Left lung (tissue), 4 donors: ENCODE measurements at regions not wholly inside any gene's neighbourhood (a gene's known extent, or its start where the extent isn't known, plus 50 kb on each side); places are given as distances from the start of the nearest gene placed in this dataset.

Experiments used
- ATAC-seq: fragments of 200-7000 bp; cut with Tn5 transposase; one replicate; pipeline ENCODE4 v1.9.1; 2020; ENCODE audit warnings: moderate library complexity
- DNase-seq, 4 donors: peaks; one replicate each; pipeline ENCODE4 v3.0.0-alpha.2; 2013 to 2020
- H3K27ac ChIP-seq, 2 donors: fragments of 200-600 bp; sonication (generic) in 1 of 2; one replicate each; pipeline versions ENCODE4 v1.5.0 to v1.8.0; 2020 to 2021
- H3K27me3 ChIP-seq, 2 donors: fragments of 200-600 bp; sonication (generic) in 1 of 2; one replicate each; pipeline versions ENCODE4 v1.5.0 to v1.8.0; 2020 to 2021
- H3K36me3 ChIP-seq, 2 donors: fragments of 200-600 bp; sonication (generic) in 1 of 2; one replicate each; pipeline versions ENCODE4 v1.5.0 to v1.8.0; 2020 to 2021
- H3K4me1 ChIP-seq, 2 donors: fragments of 200-600 bp; one replicate each; pipeline ENCODE4 v1.8.0; 2021
- H3K4me3 ChIP-seq, 2 donors: fragments of 200-600 bp; sonication (generic) in 1 of 2; one replicate each; pipeline versions ENCODE4 v1.5.0 to v1.8.0; 2020 to 2021; ENCODE audit warnings: mild to moderate bottlenecking in 1 of 2
- H3K9me3 ChIP-seq, 2 donors: fragments of 200-600 bp; sonication (generic) in 1 of 2; one replicate each; pipeline versions ENCODE4 v1.5.0 to v1.8.0; 2020 to 2021
- intact Hi-C, 2 donors: fragments of 100-400 bp; cut with DNase I; formaldehyde crosslinking; loops; one replicate each; pipeline versions ENCODE4 v1.11.2 to v1.14.2; 2022
- TF ChIP-seq, protein P1 (sequence below), 2 donors: fragments of 200-600 bp; sonication (generic) in 1 of 2; IDR thresholded peaks; one replicate each; pipeline versions ENCODE4 v1.5.0 to v1.8.0; 2021; ENCODE audit warnings: antibody characterized with exemption in 2 of 2
- donor health status: DM: no; HTN: yes; CAD: no.
- donor health status: DM: no; HTN: no; CAD: no.

DNA sequence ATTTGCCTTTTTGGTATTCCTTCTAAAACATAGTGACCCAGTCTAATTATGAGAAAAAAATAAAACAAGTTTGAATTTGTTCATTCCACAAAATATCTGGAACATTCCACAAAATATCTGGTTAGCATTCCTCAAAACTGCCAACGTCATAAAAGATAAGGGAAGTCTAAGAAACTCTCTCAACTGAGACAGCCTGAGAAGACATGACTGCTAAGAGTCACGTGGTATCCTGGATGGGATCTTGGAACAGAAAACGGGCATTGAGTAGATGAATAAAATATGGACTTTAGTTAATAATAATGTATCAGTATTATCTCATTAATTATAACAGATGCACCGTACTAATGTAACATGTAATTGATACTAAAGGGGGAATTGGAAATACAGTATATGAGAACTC lies 280.9 kb downstream of the ARAP2 start:
- Histone ChIP-seq H3K9me3 (no peaks in the 10 kb centered on the region), H3K4me1 (no peaks in the 10 kb centered on the region), H3K27ac (no peak overlapping the region), H3K27me3 (no peaks in the 10 kb centered on the region), H3K4me3 (no peak overlapping the region), H3K36me3 (no peaks in the 10 kb centered on the region)
- no peak for ATAC-seq
- TF ChIP-seq, protein P1, sequence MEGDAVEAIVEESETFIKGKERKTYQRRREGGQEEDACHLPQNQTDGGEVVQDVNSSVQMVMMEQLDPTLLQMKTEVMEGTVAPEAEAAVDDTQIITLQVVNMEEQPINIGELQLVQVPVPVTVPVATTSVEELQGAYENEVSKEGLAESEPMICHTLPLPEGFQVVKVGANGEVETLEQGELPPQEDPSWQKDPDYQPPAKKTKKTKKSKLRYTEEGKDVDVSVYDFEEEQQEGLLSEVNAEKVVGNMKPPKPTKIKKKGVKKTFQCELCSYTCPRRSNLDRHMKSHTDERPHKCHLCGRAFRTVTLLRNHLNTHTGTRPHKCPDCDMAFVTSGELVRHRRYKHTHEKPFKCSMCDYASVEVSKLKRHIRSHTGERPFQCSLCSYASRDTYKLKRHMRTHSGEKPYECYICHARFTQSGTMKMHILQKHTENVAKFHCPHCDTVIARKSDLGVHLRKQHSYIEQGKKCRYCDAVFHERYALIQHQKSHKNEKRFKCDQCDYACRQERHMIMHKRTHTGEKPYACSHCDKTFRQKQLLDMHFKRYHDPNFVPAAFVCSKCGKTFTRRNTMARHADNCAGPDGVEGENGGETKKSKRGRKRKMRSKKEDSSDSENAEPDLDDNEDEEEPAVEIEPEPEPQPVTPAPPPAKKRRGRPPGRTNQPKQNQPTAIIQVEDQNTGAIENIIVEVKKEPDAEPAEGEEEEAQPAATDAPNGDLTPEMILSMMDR (IDR thresholded peaks at IDR 0.05), result no peak
- DNase-seq, result no peak
- intact Hi-C loops, result no loop called here

DNA sequence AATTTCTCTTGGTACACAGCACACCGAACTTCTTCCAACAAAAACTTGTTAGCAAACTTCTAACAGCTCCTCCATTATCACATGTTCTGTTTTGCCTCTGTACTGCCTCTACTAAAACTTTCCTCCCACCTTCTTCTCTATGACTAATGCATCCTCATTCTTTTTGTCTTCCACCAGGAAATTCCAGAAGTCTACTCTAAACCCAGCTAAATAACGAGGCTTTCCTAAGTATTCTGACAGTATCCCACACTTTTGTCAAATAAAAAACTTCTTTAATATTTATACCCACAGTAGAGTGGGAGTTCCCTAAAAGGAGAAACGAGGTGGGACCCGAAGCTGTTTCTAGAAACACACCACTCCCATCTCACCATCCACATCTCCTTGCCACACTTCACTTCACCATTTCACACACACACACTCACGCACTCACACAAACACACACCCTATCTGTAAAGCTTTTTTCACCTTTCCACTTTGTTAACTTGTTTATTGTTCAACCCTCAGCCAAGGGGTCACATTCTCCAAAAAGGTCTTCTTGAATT lies 280.3 kb downstream of the ARAP2 start:
- TF ChIP-seq, protein P1 (IDR thresholded peaks at IDR 0.05), result no peak
- Histone ChIP-seq H3K27ac (no peak overlapping the region), H3K9me3 (no peaks in the 10 kb centered on the region), H3K4me3 (no peak overlapping the region), H3K4me1 (no peaks in the 10 kb centered on the region), H3K36me3 (no peaks in the 10 kb centered on the region), H3K27me3 (no peaks in the 10 kb centered on the region)
- ATAC-seq (no peak), DNase-seq (no peak)
- intact Hi-C loops, result no loop called here

DNA sequence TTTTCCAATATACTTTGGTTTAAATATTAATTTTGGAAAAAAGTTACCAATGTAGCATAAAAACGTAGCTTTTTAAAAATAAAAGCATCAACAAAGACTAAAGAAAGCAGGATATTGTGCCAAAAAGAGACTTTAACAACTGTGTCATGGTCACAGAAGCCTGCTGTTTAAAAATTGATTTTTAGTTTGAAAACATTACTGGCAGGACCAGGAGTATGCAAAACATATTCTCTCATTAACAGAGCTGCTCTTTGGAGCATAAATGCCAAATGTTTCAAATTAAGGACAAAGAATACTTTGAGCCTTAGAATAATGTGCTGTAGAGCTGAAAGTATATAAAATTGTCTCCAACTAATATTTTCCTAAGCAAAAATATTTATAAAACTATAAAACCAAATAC lies 279.0 kb downstream of the ARAP2 start:
- DNase-seq, result no peak
- intact Hi-C loops, result no loop called here

DNA sequence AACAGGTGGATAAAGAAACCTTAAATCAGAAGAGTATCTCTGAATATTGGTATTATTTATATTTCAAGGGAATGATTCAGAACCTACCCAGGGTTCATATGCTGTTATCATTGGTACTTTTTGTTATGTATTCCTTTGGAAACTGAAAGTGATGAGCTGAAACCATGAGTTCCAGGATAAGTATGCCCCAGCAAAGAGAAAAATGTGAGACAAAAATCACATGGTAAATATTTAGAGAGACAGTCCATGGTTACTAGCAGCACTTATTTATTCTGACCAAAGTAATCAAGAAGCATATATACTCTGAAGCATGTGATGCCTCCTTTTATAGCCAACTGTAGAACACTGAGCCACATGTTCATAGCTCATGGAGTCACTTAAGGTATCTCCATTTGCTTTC lies 277.7 kb downstream of the ARAP2 start:
- H3K4me3 ChIP-seq, result no peak overlapping the region
- H3K27me3 ChIP-seq, result no peaks in the 10 kb centered on the region
- no peaks in the 10 kb centered on the region for H3K9me3 ChIP-seq
- TF ChIP-seq, protein P1 (IDR thresholded peaks at IDR 0.05), result no peak
- intact Hi-C loops, result no loop called here
- no peaks in the 10 kb centered on the region for H3K36me3 ChIP-seq
- ATAC-seq (no peak), DNase-seq (no peak)
- no peak overlapping the region for H3K27ac ChIP-seq
- H3K4me1 ChIP-seq, result no peaks in the 10 kb centered on the region

More for the DNA sequence above, 279.0 kb downstream of the ARAP2 start:
- H3K4me1 ChIP-seq, result no peaks in the 10 kb centered on the region
- H3K27ac ChIP-seq, result no peak overlapping the region
- TF ChIP-seq, protein P1 (IDR thresholded peaks at IDR 0.05), result no peak
- H3K27me3 ChIP-seq, result no peaks in the 10 kb centered on the region
- H3K9me3 ChIP-seq, result no peaks in the 10 kb centered on the region
- no peaks in the 10 kb centered on the region for H3K36me3 ChIP-seq
- no peak for ATAC-seq
- H3K4me3 ChIP-seq, result no peak overlapping the region

DNA sequence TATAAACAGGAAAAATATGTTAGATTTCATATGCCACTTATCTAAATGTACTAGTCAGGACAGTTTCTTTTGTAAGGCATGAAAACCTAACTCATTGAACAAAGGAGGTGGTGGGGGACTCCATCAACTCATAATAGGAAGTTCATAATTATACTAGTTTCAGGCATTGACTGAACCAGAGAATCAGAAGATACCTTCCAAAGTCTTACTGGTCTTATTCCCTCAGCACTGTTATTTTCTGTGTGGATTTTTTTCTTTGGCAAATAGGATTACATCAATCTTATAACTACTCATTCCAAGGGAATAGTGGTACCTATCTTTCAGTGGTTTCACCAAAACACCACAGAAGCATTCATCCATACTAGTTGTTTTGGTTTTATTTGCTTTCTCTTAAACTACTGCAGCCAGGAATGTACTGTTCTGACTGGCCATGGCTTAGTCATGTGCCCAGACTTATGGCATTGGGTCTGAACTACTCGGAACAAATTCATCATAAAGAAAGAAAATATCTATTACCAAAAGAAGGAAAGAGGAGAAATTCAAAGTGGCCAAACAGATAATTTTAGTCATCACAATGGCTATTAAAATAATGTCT lies 273.9 kb downstream of the ARAP2 start:
- DNase-seq (no peak), ATAC-seq (no peak)
- Histone ChIP-seq H3K4me1 (no peaks in the 10 kb centered on the region), H3K36me3 (no peaks in the 10 kb centered on the region), H3K27ac (no peak overlapping the region), H3K9me3 (no peaks in the 10 kb centered on the region), H3K27me3 (no peaks in the 10 kb centered on the region), H3K4me3 (no peak overlapping the region)
- intact Hi-C loops, result no loop called here
- TF ChIP-seq, protein P1 (IDR thresholded peaks at IDR 0.05), result no peak
